Colonic mucosa (tissue), 4 donors: ENCODE measurements at regions not wholly inside any gene's neighbourhood (a gene's known extent, or its start where the extent isn't known, plus 50 kb on each side); places are given as distances from the start of the nearest gene placed in this dataset.

Experiments
- DNase-seq: peaks from one replicate; pipeline ENCODE4 v3.0.0-alpha.2; 2020
- H3K27ac ChIP-seq: fragments of 200-600 bp; one replicate; pipeline ENCODE4 v1.8.0; 2021
- H3K27me3 ChIP-seq: fragments of 200-600 bp; one replicate; pipeline ENCODE4 v1.8.0; 2021
- H3K36me3 ChIP-seq: fragments of 200-600 bp; one replicate; pipeline ENCODE4 v1.8.0; 2021
- H3K4me1 ChIP-seq: fragments of 200-600 bp; one replicate; pipeline ENCODE4 v1.8.0; 2021; ENCODE audit warnings: mild to moderate bottlenecking
- H3K4me3 ChIP-seq: fragments of 200-600 bp; one replicate; pipeline ENCODE4 v1.8.0; 2021
- H3K9ac ChIP-seq, 2 donors: one replicate each; pipeline ENCODE4 v1.7.0; 2013; ENCODE audit warnings: control low read depth in 2 of 2, low read depth in 2 of 2, low read length in 2 of 2
- H3K9me3 ChIP-seq: fragments of 200-600 bp; one replicate; pipeline ENCODE4 v1.8.0; 2021
- intact Hi-C: fragments of 100-400 bp; cut with DNase I; formaldehyde crosslinking; loops from one replicate; pipeline ENCODE4 v1.14.1; 2022
- TF ChIP-seq, protein P1 (sequence below): fragments of 200-600 bp; IDR thresholded peaks from one replicate; pipeline ENCODE4 v1.8.0; 2022; ENCODE audit warnings: antibody characterized with exemption, mild to moderate bottlenecking
- donor health status: healthy.
- donor health status: DM: no; HTN: no; CAD: no.
- donor health status: DM: no; HTN: no; CAD: no.

DNA sequence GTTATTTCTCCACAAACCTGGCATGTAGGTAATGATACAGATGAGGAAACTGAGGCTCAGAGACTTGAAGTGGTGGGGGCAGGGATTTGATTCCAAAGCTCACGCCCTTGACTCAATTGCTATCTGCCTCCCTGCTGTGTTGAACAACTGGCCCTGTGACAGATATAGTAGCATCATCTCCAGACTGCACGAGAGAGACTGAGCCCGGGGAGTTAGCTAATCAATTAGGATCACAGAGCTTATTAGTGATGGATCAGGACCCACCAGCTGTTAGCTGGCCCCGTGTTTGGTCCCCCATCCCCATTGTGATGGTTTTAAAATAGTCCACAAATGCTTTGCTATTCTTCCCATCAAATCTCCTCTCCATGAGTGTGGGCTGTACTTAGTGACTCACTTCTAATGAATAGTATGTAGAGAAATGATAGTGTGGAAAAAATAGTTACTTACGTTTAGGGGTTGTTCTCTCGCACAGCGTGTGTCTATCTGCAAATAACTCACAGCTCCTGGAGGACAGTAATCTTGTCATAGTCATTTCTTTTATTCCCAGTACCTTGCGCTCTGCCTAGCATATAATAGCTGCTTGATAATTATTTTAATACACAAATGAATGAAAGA lies 74.4 kb upstream of the KLF13 start:
- Histone ChIP-seq H3K9ac (no peak overlapping the region), H3K27ac (no peak overlapping the region), H3K36me3 (no peaks in the 10 kb centered on the region), H3K9me3 (no peaks in the 10 kb centered on the region), H3K4me3 (no peak overlapping the region), H3K4me1 (peaks cover 18% of the 10 kb centered on the region), H3K27me3 (no peaks in the 10 kb centered on the region)
- no peak for DNase-seq
- intact Hi-C loops: no loop called here
- TF ChIP-seq, protein P1, sequence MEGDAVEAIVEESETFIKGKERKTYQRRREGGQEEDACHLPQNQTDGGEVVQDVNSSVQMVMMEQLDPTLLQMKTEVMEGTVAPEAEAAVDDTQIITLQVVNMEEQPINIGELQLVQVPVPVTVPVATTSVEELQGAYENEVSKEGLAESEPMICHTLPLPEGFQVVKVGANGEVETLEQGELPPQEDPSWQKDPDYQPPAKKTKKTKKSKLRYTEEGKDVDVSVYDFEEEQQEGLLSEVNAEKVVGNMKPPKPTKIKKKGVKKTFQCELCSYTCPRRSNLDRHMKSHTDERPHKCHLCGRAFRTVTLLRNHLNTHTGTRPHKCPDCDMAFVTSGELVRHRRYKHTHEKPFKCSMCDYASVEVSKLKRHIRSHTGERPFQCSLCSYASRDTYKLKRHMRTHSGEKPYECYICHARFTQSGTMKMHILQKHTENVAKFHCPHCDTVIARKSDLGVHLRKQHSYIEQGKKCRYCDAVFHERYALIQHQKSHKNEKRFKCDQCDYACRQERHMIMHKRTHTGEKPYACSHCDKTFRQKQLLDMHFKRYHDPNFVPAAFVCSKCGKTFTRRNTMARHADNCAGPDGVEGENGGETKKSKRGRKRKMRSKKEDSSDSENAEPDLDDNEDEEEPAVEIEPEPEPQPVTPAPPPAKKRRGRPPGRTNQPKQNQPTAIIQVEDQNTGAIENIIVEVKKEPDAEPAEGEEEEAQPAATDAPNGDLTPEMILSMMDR: no peak

DNA sequence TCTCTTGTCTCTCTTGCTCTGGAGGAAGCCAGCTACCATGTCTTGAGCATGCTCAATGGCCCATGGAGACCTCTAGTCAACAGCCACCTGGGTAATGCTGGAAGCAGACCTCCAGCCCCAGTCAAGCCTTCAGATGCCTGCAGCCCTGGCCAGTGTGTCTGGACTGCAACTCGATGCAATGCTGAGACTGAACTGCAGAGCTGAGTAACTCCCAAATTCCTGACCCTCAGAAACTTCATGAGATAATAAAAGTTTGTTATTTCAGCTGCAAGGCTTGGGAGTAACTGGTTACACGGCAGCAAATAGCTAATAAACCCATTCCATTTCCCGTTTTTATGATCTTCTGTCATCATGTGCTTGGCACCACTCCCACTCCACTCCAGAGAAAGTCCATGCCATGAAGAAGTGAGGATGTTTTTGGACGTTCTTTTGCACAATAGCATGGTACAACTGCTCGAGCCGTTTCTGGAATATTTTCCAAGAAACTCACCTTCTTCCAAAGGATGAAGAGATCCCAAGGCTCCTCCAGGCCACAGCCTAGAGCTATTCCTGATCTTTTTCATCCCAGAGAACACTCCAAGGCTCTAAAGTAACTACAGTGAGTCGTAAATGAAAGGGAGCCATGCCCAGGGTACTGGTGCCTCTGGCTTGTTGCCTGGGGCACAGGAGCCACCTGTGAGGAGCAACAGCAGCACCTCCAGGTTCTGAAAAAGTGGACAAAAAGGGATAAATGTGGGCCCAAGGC lies 72.0 kb upstream of the KLF13 start:
- Histone ChIP-seq H3K4me3 (no peak overlapping the region), H3K9ac (peak overlapping the region; percentile 45 to 54), H3K36me3 (no peaks in the 10 kb centered on the region), H3K27ac (peak overlapping the region; percentile 71), H3K4me1 (peaks cover 18% of the 10 kb centered on the region), H3K9me3 (no peaks in the 10 kb centered on the region), H3K27me3 (no peaks in the 10 kb centered on the region)
- peak; percentile 85 for DNase-seq
- TF ChIP-seq, protein P1: no peak
- intact Hi-C loops: no loop called here

DNA sequence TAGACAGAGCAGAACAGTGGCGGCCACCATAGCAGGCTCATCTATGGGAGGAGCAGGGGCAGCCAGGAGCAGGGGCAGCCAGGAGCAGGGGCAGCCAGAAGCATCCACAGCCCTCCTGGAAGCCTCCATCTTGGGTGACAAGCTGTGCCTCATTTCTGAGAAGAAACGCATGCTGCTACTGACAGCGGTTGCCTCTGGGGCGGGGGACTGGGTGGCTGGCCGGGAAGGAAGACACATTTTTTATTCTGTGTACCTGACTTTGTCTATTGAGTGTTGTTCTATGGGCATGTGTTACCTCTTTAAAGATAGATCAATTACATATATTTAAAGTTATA lies 71.5 kb upstream of the KLF13 start:
- Histone ChIP-seq H3K27ac (peak overlapping the region; percentile 71), H3K4me1 (peaks cover 18% of the 10 kb centered on the region), H3K27me3 (no peaks in the 10 kb centered on the region), H3K4me3 (no peak overlapping the region), H3K9ac (peak overlapping the region in 1 of 2 donors; percentile 54), H3K9me3 (no peaks in the 10 kb centered on the region), H3K36me3 (no peaks in the 10 kb centered on the region)
- intact Hi-C loops: no loop called here
- no peak for DNase-seq
- TF ChIP-seq, protein P1: no peak

DNA sequence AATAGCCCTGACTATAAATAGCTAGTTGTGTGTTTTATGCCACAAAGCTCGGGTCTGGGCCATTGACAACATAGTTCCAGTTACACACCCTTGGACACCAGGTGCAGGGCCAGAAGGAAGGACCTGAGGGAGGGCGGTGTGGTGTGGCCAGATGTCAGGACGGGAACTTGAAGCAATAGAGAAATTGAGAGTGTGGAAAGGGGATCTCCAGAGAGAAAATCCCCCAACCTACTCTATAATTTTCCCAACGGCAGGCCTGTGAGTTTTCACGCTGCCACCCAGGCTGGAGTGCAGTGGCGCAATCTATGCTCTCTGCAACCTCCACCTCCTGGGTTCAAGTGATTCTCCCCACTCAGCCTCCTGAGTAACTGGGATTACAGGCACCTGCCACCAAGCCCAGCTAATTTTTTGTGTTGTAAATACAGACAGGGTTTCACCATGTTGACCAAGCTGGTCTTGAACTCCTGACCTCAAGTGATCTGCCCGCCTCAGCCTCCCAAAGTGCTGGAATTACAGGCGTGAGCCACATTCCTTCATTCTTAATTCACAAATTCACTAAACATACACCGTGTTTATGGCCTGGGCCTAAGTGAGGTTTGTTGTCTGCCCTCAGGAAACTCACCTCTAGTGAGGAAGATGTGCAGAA lies 70.8 kb upstream of the KLF13 start:
- Histone ChIP-seq H3K36me3 (no peaks in the 10 kb centered on the region), H3K9ac (no peak overlapping the region), H3K4me1 (peaks cover 18% of the 10 kb centered on the region), H3K27ac (peak overlapping the region; percentile 71), H3K4me3 (no peak overlapping the region), H3K9me3 (no peaks in the 10 kb centered on the region), H3K27me3 (no peaks in the 10 kb centered on the region)
- peak; percentile 61 for DNase-seq
- intact Hi-C loops: no loop called here
- TF ChIP-seq, protein P1: no peak

DNA sequence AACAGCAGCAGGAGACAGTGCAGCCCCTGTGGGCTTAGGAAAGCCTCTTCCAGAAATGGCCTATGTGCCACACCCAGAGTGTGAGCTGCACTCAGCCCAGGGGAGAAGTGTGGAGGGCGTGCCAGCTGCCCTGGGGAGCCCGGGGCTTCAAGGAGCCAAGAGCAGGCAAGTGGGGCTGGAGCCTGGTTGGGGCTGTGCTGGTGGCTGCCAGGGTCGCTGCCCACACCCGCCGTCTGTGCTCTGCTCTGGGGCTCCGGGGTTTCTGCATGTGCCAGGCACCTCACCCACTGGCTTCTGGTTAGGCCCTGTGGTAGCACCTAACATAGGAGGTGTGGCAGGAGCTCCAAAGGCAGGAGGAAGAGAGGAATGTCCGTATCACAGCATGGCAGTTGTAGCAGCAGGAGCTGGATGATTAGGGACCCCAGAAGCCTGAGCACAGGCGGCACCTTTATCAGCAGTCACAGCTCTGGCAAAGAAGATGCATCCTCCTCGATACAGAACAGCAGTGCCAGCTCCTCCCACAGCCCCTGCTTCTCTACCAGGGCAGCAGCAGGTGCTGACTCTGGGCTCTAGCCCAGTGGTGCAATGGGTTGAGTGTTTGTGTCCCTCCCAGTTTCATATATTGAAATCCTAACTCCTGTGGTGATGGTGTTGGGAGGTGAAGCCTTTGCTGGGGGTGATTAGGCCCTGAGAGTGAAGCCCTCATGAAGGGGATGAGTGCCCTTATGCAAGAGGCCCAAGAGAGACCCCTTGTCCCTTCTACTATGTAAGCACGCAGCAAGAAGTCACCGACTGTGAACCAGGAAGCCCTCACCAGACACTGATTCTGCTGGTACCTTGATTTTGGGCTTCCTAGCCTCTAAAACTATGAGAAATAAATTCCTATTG lies 70.0 kb upstream of the KLF13 start:
- peaks cover 18% of the 10 kb centered on the region for H3K4me1 ChIP-seq
- no peak overlapping the region for H3K4me3 ChIP-seq
- DNase-seq: no peak
- H3K36me3 ChIP-seq: no peaks in the 10 kb centered on the region
- H3K9me3 ChIP-seq: no peaks in the 10 kb centered on the region
- TF ChIP-seq, protein P1: no peak
- no peak overlapping the region for H3K9ac ChIP-seq
- H3K27me3 ChIP-seq: no peaks in the 10 kb centered on the region
- peak overlapping the region; percentile 71 for H3K27ac ChIP-seq
- intact Hi-C loops: no loop called here
